ENCODE measurements at regions not wholly inside any gene's neighbourhood (a gene's known extent, or its start where the extent isn't known, plus 50 kb on each side); places are given as distances from the start of the nearest gene placed in this dataset.
"Not testable (repeated sequence)": the region's sequence is repeated elsewhere in the genome, so short reads cannot be mapped to it uniquely, and the experiment has no call there.

GRCh38 chr21:15472108-15473040 is 257.4 kb upstream of the USP25 start:
- no peak for DNase-seq (ENCODE audit: low read depth)

DNA sequence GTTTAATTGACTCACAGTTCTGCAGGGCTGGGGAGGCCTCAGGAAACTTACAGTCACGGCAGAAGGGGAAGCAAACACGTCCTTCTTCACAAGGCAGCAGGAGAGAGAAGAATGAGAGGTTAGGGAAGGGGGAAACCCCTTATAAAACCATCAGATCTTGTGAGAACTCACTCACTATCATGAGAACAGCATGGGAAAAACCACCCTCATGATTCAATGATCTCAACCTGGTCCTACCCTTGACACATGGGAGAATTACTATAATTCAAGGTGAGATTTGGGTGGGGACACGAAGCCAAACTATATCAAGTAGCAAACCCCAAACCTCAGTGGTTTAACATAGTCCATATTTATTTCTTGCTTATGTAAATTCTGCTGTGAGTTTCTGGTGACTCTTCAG is 252.0 kb upstream of the USP25 start:
- DNase-seq (ENCODE audit: low read depth) = not testable (repeated sequence)

- DNase-seq (ENCODE audit: low read depth) = no peak
Observed at GRCh38 chr21:15480160-15480559, 249.6 kb upstream of the USP25 start.

- peak; percentile 75 for DNase-seq (ENCODE audit: low read depth)
Observed at GRCh38 chr21:15483138-15483780, 246.5 kb upstream of the USP25 start.

GRCh38 chr21:15486460-15487195 is 243.2 kb upstream of the USP25 start:
- DNase-seq (ENCODE audit: low read depth) = no peak

GRCh38 chr21:15487196-15487550 is 242.6 kb upstream of the USP25 start:
- no peak for DNase-seq (ENCODE audit: low read depth)

GRCh38 chr21:15491100-15491499 is 238.7 kb upstream of the USP25 start:
- no peak for DNase-seq (ENCODE audit: low read depth)

DNA sequence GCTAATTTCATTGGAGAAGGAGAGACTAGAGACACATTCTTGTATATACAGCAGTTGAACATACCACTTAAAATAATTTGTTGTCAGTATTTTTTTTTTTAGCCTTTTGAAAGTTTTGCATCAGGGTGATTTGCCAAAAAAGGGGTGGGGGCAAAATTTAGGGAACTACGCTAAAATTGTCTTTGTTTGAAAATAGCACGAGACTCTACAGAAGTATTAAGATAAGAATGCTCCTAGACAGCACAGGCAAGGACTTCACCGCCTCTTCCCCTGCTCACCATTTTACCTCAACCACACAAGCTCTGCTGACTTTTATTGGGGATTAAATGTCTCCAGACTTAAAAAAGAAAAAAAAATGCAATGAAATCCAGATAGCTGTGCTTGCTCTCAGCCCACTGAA is 236.1 kb upstream of the USP25 start:
- no peak for DNase-seq (ENCODE audit: low read depth)

- DNase-seq (ENCODE audit: low read depth) = no peak
Observed at GRCh38 chr21:15494481-15494880, 235.3 kb upstream of the USP25 start.

- peak; percentile 40 for DNase-seq (ENCODE audit: low read depth)
Observed at GRCh38 chr21:15495965-15496364, 233.8 kb upstream of the USP25 start.

DNA sequence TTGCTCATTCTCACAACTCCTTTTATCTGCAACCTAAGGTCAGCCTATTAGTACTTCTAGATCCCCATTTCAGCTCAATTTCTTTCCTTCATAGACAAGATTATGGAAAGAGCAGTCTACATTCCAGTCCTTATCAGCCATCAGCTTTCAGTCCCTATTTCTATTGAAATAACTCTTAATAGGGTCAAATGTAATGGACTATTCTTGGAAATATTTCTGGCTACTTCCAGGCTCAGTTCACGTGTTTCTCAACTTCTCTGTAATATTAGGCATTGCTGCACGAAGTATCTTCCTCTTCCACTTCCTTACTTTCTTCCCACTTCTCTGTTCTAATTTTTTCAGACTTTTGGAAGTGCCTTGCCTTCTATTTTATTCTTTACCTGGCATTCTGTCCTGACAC is 232.9 kb upstream of the USP25 start:
- DNase-seq (ENCODE audit: low read depth) = no peak

- DNase-seq (ENCODE audit: low read depth) = no peak
Observed at GRCh38 chr21:15498455-15498854, 231.3 kb upstream of the USP25 start.

GRCh38 chr21:15506086-15506485 is 223.7 kb upstream of the USP25 start:
- DNase-seq (ENCODE audit: low read depth) = no peak

GRCh38 chr21:15508554-15508953 is 221.2 kb upstream of the USP25 start:
- DNase-seq (ENCODE audit: low read depth) = no peak

DNA sequence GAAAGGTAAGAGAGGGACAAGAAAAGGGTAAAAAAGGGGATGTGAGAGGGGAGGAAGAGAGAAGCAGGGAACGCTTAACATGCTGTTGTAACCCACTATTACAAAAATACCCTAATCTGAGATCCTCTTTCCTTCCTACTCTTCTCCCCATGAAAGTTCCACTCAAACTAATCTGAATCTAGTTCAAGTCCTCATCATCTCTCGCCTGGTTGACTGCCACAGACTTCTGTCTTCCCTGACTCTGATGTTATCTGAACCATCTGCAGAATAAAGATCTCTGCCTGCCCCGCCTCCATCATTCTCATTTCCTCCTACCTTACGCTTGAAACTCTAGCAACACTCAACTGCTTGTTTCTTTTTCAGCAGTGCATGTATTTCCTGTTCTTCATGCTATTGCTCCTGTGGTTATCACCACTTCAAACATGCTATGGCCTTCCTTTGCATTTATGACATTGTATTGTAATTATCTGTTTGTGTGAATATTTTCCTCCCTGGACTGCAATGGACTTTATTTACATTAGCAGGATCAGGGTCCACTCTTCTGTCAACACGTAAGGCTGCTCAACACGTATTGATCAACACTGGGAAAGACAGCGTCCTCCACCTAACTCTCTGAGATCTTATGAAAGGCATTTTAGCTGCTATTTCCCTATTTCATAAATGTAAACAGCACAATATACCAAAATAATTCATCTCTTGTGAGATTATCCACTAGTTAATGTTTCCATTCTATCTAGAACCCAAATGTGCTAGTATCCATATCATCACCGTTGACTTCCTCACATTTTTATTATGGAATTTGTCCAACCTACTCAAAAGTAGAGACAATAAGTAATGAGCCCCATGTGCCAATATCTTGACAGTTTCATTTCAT is 215.5 kb upstream of the USP25 start:
- peak; percentile 3 for DNase-seq (ENCODE audit: low read depth)

DNA sequence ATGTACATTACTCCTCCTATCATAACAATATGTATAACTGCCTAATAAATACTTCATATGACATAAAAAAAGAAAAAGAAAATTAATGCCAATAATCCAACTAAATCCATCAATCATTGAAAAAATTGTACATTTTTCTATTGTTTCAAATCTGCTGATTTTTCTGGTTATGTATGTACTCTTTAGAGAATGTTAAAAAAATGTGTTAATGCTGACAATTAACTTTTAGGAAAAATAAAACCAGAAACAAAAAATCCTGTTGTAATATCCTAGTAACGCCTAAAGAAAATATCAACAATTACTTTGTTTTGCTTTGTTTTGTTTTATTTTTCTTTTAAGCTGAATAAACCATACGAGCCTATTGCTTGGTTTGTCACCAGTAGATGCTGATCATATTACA is 213.9 kb upstream of the USP25 start:
- no peak for DNase-seq (ENCODE audit: low read depth)

GRCh38 chr21:15517394-15517793 is 212.4 kb upstream of the USP25 start:
- DNase-seq (ENCODE audit: low read depth) = no peak

- DNase-seq (ENCODE audit: low read depth) = no peak
Observed at GRCh38 chr21:15520811-15521643, 208.8 kb upstream of the USP25 start.

DNA sequence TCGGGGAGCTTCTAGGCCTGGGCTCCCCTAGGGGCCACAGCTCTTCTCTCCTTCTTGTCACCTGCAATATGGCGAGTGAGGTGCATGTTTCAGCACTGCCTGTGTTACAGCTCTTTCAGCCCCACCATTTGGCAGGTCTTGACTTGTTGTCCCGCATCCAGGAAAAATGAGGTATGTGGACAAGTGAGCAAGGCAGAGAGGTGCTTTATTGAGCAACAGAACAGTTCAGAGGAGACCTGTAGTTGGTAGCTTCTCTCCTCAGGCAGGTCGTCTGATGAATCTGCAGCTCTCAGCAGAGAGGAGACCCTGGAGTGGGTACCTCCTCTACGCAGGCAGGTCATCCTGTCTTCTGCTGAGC is 208.2 kb upstream of the USP25 start:
- no peak for DNase-seq (ENCODE audit: low read depth)

DNA sequence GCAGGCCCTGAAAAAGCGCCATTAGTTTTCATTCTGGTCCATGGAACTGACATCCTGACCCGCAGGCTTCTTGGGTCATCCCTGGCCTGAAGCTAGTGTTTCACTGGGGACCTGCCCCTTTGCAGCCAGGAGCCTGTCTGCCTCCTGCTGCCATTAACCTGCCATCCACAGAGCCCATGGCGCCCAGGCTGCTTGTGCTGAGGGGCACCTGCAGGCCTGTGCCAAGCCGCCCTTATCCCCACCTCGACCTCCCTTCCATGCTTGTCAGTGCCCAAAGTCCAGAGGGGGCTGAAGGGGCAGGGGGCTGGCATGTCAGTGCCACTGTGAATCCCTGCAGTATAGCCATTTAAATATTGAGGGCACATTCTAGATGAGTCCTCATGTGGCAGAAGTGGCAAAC is 207.6 kb upstream of the USP25 start:
- DNase-seq (ENCODE audit: low read depth) = no peak

DNA sequence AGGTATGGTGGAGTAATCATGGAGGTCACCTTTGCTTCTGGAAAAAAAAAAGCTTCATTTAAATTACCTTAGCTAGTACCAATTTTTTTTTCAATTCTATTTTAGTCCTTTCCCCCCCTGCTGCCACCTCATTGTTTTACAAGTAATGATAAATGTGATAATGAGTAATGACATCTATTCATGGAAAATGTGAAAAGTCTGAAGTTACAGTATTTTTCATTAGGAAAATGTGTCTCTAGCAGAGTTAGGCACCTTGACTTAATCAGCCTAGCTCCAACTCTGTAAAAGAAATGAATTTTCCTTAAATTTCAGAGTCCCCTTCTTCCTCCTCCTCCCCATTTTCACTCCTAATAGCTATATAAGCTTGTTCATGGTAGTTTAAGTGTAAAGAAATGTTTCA is 204.9 kb upstream of the USP25 start:
- no peak for DNase-seq (ENCODE audit: low read depth)
